ENCODE measurements at regions not wholly inside any gene's neighbourhood (a gene's known extent, or its start where the extent isn't known, plus 50 kb on each side); places are given as distances from the start of the nearest gene placed in this dataset.

DNA sequence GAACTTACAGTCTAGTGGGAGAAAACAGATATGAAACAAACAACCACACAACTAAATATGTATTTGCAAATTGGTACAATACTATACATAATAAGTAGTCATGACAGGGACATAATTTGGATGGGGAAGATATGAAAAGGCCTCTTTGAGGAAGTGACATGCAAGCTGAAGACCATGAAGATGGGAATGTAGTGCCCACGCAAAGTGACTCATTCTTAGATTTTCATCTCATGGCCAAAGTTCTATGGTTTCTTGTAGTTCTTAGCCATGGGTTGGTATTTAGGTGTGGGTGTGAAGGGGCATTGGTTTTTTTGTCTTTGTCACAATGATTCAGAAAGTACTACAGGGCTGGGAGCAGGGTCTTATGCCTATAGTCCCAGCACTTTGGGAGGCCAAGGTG, 105.4 kb upstream of the FAM78B start:
- 82 to 90% methylated on average over 1 of the region's 1 CpG for WGBS, 2 donors
- no peaks in the 10 kb centered on the region for H3K9me3 ChIP-seq
- ATAC-seq: no peak
- DNase-seq: no peak
- H3K27ac ChIP-seq: no peak overlapping the region
- H3K36me3 ChIP-seq: no peaks in the 10 kb centered on the region
- TF ChIP-seq, protein P1, sequence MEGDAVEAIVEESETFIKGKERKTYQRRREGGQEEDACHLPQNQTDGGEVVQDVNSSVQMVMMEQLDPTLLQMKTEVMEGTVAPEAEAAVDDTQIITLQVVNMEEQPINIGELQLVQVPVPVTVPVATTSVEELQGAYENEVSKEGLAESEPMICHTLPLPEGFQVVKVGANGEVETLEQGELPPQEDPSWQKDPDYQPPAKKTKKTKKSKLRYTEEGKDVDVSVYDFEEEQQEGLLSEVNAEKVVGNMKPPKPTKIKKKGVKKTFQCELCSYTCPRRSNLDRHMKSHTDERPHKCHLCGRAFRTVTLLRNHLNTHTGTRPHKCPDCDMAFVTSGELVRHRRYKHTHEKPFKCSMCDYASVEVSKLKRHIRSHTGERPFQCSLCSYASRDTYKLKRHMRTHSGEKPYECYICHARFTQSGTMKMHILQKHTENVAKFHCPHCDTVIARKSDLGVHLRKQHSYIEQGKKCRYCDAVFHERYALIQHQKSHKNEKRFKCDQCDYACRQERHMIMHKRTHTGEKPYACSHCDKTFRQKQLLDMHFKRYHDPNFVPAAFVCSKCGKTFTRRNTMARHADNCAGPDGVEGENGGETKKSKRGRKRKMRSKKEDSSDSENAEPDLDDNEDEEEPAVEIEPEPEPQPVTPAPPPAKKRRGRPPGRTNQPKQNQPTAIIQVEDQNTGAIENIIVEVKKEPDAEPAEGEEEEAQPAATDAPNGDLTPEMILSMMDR (IDR thresholded peaks at IDR 0.05): no peak
- H3K4me3 ChIP-seq: no peak overlapping the region
- H3K27me3 ChIP-seq: no peaks in the 10 kb centered on the region
- FAIRE-seq: no peak
- no peaks in the 10 kb centered on the region for H3K4me1 ChIP-seq
- intact Hi-C loops (cut with DNase I): no loop called here

DNA sequence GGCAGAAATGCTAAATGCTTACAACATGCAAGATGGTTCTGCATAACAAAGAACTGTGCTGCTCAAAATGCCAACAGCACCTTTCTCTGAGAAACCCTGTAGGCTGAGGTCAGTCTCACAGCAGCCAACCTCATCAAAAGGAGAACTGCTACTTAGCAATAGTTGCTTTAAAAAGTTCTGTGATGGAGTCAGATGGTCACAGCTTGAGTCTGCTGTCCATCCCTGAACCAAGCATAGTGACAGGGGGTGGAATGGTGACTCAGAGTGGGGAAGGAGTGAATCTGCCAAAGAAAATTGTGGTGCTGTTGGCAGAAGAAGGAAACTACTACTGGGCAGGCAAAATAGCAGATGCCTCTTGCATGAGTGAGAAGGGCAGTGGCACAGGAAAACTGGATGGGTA, 106.0 kb upstream of the FAM78B start:
- Histone ChIP-seq H3K4me1 (no peaks in the 10 kb centered on the region), H3K27ac (no peak overlapping the region), H3K4me3 (no peak overlapping the region), H3K36me3 (no peaks in the 10 kb centered on the region), H3K27me3 (no peaks in the 10 kb centered on the region), H3K9me3 (no peaks in the 10 kb centered on the region)
- FAIRE-seq (no peak), DNase-seq (no peak), ATAC-seq (no peak)
- TF ChIP-seq, protein P1 (IDR thresholded peaks at IDR 0.05): no peak
- intact Hi-C loops (cut with DNase I): no loop called here

DNA sequence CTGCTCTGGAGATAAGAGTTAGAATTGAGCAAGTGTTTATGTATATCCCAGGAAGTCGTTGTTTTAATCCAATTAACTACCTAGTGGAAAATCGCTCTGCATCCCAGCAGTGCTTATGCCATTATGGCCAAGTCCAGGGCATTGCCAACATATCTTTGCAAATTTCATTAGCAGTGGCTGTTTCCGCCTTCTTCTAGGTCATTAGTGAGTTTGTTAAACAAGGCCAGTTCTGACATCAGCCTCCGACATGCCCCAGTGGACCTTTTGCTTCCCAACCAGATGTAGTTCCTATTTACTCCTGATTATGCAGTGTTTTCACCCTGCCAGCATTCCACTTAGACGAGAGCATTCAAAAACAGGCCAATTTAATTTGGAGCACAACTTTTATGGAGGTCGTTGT, 106.8 kb upstream of the FAM78B start:
- Histone ChIP-seq H3K27me3 (no peaks in the 10 kb centered on the region), H3K4me1 (no peaks in the 10 kb centered on the region), H3K9me3 (no peaks in the 10 kb centered on the region), H3K27ac (no peak overlapping the region), H3K36me3 (no peaks in the 10 kb centered on the region), H3K4me3 (no peak overlapping the region)
- TF ChIP-seq, protein P1 (IDR thresholded peaks at IDR 0.05): no peak
- DNase-seq (no peak), FAIRE-seq (no peak), ATAC-seq (no peak)
- WGBS, 2 donors: 29 to 30% methylated on average over 6 of the region's 6 CpGs
- intact Hi-C loops (cut with DNase I): no loop called here

DNA sequence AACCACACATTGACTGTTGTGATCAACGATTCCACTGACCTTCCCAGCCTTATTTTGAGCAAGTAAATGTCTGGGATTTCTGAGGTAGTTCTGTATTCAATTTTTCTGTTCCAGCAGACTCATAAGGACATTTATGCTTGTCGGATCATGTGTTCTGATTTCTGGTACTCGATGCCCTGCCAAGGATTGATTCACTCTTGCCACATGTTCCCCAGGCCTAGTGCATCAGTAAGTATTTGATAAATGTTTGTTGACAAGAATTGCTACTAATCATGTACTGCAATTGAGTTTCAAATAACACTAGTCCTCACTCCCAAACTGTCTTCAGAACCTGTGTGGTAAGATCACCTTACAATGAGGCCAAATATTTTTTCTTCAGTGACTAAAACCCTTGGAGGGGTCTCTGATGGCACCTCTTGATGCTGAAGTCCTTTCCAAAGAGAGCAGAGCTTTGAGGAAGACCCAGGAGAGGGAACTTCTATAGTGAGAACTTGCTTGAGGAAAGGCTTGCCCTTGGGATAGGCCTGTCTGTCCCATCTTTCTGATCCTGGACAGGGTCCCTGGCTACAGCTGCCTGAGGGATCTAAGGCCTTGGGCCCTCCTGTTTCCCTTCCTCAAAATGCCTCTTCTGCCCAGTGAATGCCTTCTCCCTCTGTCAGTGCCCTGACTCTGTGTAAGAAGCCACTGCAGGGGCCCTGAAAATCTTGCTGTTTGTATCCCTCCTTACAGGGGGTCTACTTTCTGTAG, 115.8 kb upstream of the FAM78B start:
- no peaks in the 10 kb centered on the region for H3K36me3 ChIP-seq
- H3K27ac ChIP-seq: no peak overlapping the region
- no peak for DNase-seq
- TF ChIP-seq, protein P1 (IDR thresholded peaks at IDR 0.05): no peak
- no peak for FAIRE-seq
- no peaks in the 10 kb centered on the region for H3K9me3 ChIP-seq
- no peak overlapping the region for H3K4me3 ChIP-seq
- 45 to 61% methylated on average over 3 of the region's 3 CpGs for WGBS, 2 donors
- intact Hi-C loops (cut with DNase I): no loop called here
- ATAC-seq: no peak
- H3K4me1 ChIP-seq: no peaks in the 10 kb centered on the region
- H3K27me3 ChIP-seq: no peaks in the 10 kb centered on the region

DNA sequence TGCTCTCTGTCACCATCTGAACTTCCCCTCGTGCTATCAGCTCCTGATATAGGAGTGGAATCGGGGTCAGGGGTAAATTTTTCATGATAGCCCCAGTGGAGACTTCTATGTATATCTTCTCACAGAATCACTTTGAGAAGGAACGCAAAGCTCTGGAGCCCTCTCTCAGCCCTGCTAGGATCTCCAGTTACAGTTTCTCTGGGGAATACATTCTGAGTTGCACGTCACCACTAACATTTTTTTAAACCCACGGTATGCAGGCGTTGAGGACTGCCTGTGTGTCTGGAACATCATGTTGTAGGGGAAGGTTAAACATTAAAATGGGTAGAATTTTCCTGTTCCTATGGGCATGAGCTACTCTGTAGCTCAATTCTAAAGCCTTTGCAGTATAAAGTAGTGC, 116.4 kb upstream of the FAM78B start:
- WGBS, 2 donors: 46 to 47% methylated on average over 6 of the region's 6 CpGs
- DNase-seq: no peak
- no peak for FAIRE-seq
- intact Hi-C loops (cut with DNase I): no loop called here
- H3K4me1 ChIP-seq: no peaks in the 10 kb centered on the region
- H3K9me3 ChIP-seq: no peaks in the 10 kb centered on the region
- no peaks in the 10 kb centered on the region for H3K27me3 ChIP-seq
- no peak for ATAC-seq
- no peaks in the 10 kb centered on the region for H3K36me3 ChIP-seq
- no peak overlapping the region for H3K4me3 ChIP-seq
- TF ChIP-seq, protein P1 (IDR thresholded peaks at IDR 0.05): no peak
- no peak overlapping the region for H3K27ac ChIP-seq

All from pancreas (tissue), 10 donors.